ENCODE measurements at regions not wholly inside any gene's neighbourhood (a gene's known extent, or its start where the extent isn't known, plus 50 kb on each side); places are given as distances from the start of the nearest gene placed in this dataset.

DNA sequence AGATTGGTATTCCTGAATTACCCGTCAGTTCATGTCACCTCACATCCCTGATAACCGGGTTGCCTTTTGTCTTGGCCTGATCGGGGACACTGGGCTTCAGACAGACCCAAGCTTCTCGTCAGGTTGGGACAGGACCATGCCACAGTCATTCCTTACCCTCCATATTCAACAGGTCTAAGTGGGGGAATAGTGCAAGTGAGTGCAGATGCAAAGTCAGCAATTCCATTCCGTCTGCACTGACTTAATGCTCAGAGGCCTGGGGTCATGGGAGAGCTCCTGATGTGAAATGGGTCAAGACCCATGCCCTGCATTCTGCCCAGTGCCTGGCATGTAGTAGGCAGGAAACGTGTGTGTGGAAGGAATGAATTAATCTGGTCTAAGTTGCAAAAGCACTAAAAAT, 95.4 kb upstream of the PITRM1 start:
- H3K4me3 ChIP-seq (ENCODE audit: low read depth, low read length) = no peak overlapping the region
- TF ChIP-seq, protein P1, sequence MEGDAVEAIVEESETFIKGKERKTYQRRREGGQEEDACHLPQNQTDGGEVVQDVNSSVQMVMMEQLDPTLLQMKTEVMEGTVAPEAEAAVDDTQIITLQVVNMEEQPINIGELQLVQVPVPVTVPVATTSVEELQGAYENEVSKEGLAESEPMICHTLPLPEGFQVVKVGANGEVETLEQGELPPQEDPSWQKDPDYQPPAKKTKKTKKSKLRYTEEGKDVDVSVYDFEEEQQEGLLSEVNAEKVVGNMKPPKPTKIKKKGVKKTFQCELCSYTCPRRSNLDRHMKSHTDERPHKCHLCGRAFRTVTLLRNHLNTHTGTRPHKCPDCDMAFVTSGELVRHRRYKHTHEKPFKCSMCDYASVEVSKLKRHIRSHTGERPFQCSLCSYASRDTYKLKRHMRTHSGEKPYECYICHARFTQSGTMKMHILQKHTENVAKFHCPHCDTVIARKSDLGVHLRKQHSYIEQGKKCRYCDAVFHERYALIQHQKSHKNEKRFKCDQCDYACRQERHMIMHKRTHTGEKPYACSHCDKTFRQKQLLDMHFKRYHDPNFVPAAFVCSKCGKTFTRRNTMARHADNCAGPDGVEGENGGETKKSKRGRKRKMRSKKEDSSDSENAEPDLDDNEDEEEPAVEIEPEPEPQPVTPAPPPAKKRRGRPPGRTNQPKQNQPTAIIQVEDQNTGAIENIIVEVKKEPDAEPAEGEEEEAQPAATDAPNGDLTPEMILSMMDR (IDR thresholded peaks at IDR 0.05; ENCODE audit: control insufficient read depth, extremely low read depth, insufficient read depth) = no peak
- no peak for DNase-seq (ENCODE audit: low read depth)

DNA sequence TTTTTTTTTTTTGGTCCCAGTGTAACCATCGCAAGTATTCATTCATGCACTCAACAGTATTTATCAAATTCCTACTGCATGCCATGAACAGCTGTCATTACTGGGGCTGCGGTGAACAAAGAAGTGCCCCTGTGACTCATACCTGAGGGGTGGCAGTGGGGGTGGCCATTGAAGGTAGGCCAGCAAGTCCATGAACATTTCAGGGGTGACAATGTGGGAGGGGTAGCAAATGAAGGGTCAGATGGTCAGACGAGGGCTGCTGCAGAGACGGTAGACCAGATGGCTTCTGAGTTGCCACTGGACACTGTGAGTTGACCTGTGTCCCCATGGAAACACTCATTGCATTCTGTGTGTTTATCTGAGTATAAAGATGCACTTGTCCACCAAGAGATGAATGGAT, 92.5 kb upstream of the PITRM1 start:
- DNase-seq (ENCODE audit: low read depth) = no peak
- TF ChIP-seq, protein P1 (IDR thresholded peaks at IDR 0.05; ENCODE audit: control insufficient read depth, extremely low read depth, insufficient read depth) = no peak
- H3K4me3 ChIP-seq (ENCODE audit: low read depth, low read length) = no peak overlapping the region

DNA sequence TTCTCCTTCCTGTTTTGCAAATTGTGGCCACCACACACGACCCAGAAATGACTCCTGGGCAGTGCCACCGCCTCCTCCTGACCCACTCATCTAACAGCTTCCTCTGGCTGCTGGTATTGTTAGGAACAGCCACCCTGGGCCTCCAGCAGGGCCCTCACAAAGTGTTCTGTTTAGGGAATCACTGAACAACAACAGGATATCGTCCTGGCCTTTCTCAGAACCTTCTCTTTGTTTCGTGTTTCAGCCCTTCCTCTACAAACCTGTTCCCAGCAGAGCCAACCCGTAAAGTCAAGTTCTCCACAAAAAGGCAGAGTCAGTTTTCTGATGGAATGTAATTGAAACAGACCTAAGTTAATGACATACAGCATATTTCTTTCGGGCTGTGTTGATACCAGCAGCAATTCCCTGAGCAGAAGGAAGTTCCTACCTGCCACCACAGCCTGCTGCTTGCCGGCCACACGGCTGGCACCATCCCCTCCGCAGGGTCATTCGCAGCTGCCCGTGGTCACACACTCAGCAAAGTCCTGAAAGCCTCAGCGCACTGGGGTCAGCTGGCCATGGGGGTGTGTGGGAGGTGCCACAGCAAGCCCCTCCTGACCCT, 91.7 kb upstream of the PITRM1 start:
- H3K4me3 ChIP-seq (ENCODE audit: low read depth, low read length) = no peak overlapping the region
- no peak for DNase-seq (ENCODE audit: low read depth)
- TF ChIP-seq, protein P1 (IDR thresholded peaks at IDR 0.05; ENCODE audit: control insufficient read depth, extremely low read depth, insufficient read depth) = no peak

DNA sequence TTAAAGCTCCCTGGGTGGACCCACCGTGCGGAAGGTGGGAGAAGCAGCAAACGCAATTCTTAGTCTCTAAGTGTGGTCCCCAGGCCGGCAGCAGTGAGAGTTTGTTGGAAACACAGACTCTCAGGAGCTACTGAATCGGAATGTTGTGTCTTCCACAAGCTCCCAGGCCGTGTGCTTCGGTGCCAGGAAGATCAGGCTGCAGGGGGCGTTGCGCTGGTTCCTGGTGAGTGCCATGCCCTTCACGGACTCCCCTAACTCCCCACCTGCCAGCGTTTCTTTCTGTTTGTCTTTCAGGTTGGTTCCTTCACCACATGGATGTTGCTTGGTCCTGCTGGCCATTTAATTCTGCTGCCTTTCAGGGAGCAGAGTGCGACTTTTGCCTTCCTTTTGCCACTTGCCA, 91.2 kb upstream of the PITRM1 start:
- no peak for DNase-seq (ENCODE audit: low read depth)
- TF ChIP-seq, protein P1 (IDR thresholded peaks at IDR 0.05; ENCODE audit: control insufficient read depth, extremely low read depth, insufficient read depth) = no peak
- H3K4me3 ChIP-seq (ENCODE audit: low read depth, low read length) = no peak overlapping the region

DNA sequence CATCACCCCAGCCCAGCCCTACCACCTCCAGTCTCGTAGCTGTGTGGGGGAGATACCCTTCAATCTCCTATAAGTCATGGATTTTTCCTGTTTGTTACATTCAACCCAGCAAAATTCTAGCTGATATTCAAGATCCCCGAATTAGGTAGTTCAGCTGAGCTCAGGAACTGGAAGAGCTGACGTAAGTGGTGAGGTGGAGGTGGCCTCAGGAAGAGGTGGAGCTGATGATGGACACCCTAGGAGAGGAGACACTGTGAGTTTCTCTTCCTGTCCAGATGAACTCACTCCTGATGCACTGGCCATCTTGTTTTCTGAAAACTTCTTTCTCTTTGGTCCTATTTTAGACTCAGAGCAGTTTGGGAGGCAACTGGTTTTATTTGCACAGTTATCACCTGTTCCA, 90.5 kb upstream of the PITRM1 start:
- no peak overlapping the region for H3K4me3 ChIP-seq (ENCODE audit: low read depth, low read length)
- DNase-seq (ENCODE audit: low read depth) = no peak
- TF ChIP-seq, protein P1 (IDR thresholded peaks at IDR 0.05; ENCODE audit: control insufficient read depth, extremely low read depth, insufficient read depth) = no peak

DNA sequence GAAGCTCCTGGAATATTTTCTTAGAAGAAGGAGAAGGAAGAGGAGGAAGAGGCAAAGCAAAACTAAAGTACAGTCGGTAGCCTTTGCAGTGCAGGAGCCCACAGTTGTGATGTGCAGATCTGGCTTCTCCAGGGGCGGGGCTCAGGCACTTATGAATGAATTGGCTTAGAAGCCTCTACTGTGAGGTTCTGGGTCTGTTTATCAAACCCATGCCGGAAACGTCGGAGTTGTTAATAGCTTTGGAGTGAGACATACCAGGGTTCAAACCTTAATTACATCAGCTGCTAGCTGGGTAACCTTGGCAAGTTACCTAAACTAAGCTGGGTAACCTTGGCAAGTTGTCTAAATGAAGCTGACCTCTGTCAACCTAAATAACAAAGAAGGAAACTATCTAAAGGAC, 89.3 kb upstream of the PITRM1 start:
- no peak overlapping the region for H3K4me3 ChIP-seq (ENCODE audit: low read depth, low read length)
- TF ChIP-seq, protein P1 (IDR thresholded peaks at IDR 0.05; ENCODE audit: control insufficient read depth, extremely low read depth, insufficient read depth) = no peak
- no peak for DNase-seq (ENCODE audit: low read depth)

Data from LNCaP clone FGC (cell line).